ENCODE measurements at regions not wholly inside any gene's neighbourhood (a gene's known extent, or its start where the extent isn't known, plus 50 kb on each side); places are given as distances from the start of the nearest gene placed in this dataset.

GRCh38 chr20:6944292-6944691 lies 176.8 kb downstream of the BMP2 start:
- POLR2A ChIA-PET: no interaction called here
- CTCF ChIA-PET: no interaction called here
- TF ChIP-seq RCOR1 (IDR thresholded peaks at IDR 0.05; ENCODE audit: low read depth, low read length) (no peak), MAFK (IDR thresholded peaks at IDR 0.05; ENCODE audit: partially characterized antibody) (peak; percentile 63)
- Histone ChIP-seq H3K4me2 (no peak overlapping the region), H3K9me3 (peaks cover 9% of the 10 kb centered on the region; the same call in 1 of the 3 replicates), H3K27ac (no peak overlapping the region), H3K4me3 (no peak overlapping the region), H3K4me1 (no peaks in the 10 kb centered on the region)
- ATAC-seq: no peak
- no peak for DNase-seq (ENCODE audit: low read depth in 1 of 2, low spot score in 1 of 2)
- no peak for FAIRE-seq
- WGBS (ENCODE audit: missing lambda C conversion rate): under 1% methylated on average over 4 of the region's 4 CpGs

DNA sequence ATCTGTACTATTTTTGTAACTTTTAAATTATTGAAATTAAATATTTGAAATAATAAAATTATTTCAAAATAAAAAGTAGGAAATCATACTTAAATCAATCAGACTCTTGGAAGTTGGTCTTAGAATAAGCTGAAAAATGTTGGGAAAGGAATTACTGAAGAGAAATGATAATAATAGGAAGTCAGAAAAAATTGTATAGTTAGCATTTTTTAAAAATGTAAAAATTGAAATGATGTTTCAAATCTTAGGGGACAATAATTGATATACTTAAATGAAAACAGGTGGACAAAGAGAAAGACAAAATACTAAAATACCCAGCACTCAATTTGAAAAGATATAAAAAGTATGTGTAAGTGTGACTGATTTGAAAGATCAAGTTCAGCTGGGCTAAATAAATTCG lies 186.1 kb downstream of the BMP2 start:
- H3K27ac ChIP-seq: no peak overlapping the region
- H3K4me1 ChIP-seq: no peaks in the 10 kb centered on the region
- 2% methylated on average over 1 of the region's 1 CpG for WGBS (ENCODE audit: missing lambda C conversion rate)
- ATAC-seq (no peak), DNase-seq (ENCODE audit: low read depth in 1 of 2, low spot score in 1 of 2) (no peak), FAIRE-seq (no peak)
- CTCF ChIA-PET: interaction anchor here (0.7 kb wide), 1 partner anchor 842 kb away, joined by 3 read pairs; no protein-coding TSS in a partner anchor
- H3K9me3 ChIP-seq: peaks cover 28% of the 10 kb centered on the region
- no peak overlapping the region for H3K4me3 ChIP-seq
- no peak overlapping the region for H3K4me2 ChIP-seq
- TF ChIP-seq MAFK (IDR thresholded peaks at IDR 0.05; ENCODE audit: partially characterized antibody): peak; percentile 53
- TF ChIP-seq BHLHE40 (IDR thresholded peaks at IDR 0.05; ENCODE audit: low read depth, low read length): no peak
- no peak for TF ChIP-seq TP53 (CRISPR knock-in tag; IDR thresholded peaks at IDR 0.05)
- POLR2A ChIA-PET: no interaction called here

DNA sequence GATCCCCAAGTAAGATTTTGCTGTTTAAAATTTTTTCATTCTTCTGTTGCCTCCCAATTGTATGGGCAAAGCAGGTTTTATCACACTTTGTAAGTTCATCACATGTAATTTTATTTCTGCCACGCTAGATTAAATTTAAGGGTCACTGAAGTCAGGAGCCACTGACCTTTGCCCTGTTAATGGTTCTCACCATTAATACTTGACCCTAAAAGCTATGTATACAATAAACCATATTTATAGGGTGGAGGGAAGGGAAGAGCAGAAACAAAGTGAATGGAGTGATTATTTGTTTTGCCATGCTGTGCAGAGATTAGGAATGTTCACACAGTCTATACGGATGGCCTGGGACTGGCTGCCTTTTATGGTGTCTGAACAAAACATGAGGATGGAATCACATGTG lies 186.7 kb downstream of the BMP2 start:
- DNase-seq (ENCODE audit: low read depth in 1 of 2, low spot score in 1 of 2) (no peak), ATAC-seq (no peak), FAIRE-seq (no peak)
- TF ChIP-seq MAFK (IDR thresholded peaks at IDR 0.05; ENCODE audit: partially characterized antibody) (no peak), CHD4 (IDR thresholded peaks at IDR 0.05; ENCODE audit: borderline replicate concordance) (no peak), USF2 (IDR thresholded peaks at IDR 0.05) (no peak), RARB (CRISPR knock-in tag; IDR thresholded peaks at IDR 0.05) (no peak), MAZ (IDR thresholded peaks at IDR 0.05; ENCODE audit: borderline replicate concordance, low read depth, low read length) (no peak), HOXB13 (CRISPR knock-in tag; IDR thresholded peaks at IDR 0.05; ENCODE audit: low read depth) (no peak), JUNB (IDR thresholded peaks at IDR 0.05) (no peak), PBX3 (IDR thresholded peaks at IDR 0.05) (no peak), HOXA7 (CRISPR knock-in tag; IDR thresholded peaks at IDR 0.05) (no peak), NFE2L2 (conservative IDR thresholded peaks at IDR 0.05; ENCODE audit: low read length) (no peak), HDAC2 (IDR thresholded peaks at IDR 0.05) (no peak), CHD2 (IDR thresholded peaks at IDR 0.05; ENCODE audit: low read length, partially characterized antibody) (no peak), CBX2 (IDR thresholded peaks at IDR 0.05; ENCODE audit: borderline replicate concordance, low read depth) (no peak), RAD21 (conservative IDR thresholded peaks at IDR 0.05 in 1 of 2, IDR thresholded peaks at IDR 0.05 in 1 of 2) (no peak), NR3C1 (IDR thresholded peaks at IDR 0.05) (no peak), GATA3 (IDR thresholded peaks at IDR 0.05; ENCODE audit: borderline replicate concordance) (no peak), EHF (CRISPR knock-in tag; IDR thresholded peaks at IDR 0.05) (no peak), ZSCAN20 (CRISPR knock-in tag; IDR thresholded peaks at IDR 0.05) (no peak), ELK1 (IDR thresholded peaks at IDR 0.05; ENCODE audit: low read depth, low read length) (no peak)
- TF ChIP-seq, protein P1, sequence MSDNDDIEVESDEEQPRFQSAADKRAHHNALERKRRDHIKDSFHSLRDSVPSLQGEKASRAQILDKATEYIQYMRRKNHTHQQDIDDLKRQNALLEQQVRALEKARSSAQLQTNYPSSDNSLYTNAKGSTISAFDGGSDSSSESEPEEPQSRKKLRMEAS (IDR thresholded peaks at IDR 0.05): no peak
- H3K4me2 ChIP-seq: no peak overlapping the region
- CTCF ChIA-PET: no interaction called here
- peaks cover 30% of the 10 kb centered on the region for H3K9me3 ChIP-seq
- no peaks in the 10 kb centered on the region for H3K4me1 ChIP-seq
- POLR2A ChIA-PET: no interaction called here
- H3K4me3 ChIP-seq: no peak overlapping the region
- H3K27ac ChIP-seq: no peak overlapping the region
- WGBS (ENCODE audit: missing lambda C conversion rate): 14% methylated on average over 2 of the region's 2 CpGs

Data from A549 (cell line).